ENCODE measurements at regions not wholly inside any gene's neighbourhood (a gene's known extent, or its start where the extent isn't known, plus 50 kb on each side); places are given as distances from the start of the nearest gene placed in this dataset.

DNA sequence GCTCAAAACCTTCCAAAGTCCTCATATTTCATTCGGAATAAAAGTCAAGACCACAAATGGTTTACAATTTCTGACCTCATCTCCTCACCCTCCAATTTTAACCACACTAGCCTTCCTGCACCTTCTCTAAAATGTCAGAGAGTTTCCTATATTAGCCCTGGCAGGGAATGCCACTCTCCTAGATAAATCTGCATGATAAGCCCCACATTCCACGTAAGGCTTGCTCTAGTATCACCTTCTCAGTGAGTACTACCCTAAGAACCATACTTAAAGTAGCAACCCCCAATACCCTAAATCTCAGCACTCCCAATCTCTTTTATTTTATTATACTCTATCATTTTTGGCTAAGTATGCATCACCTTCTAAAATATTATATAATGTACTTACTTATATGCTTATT is 100.5 kb upstream of the SLITRK5 start:
- TF ChIP-seq RAD21 (IDR thresholded peaks at IDR 0.05; ENCODE audit: low read depth), result no peak
- TF ChIP-seq, protein P1, sequence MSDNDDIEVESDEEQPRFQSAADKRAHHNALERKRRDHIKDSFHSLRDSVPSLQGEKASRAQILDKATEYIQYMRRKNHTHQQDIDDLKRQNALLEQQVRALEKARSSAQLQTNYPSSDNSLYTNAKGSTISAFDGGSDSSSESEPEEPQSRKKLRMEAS (IDR thresholded peaks at IDR 0.05), result no peak
- TF ChIP-seq EP300 (IDR thresholded peaks at IDR 0.05; ENCODE audit: borderline replicate concordance), result no peak
- no peak for TF ChIP-seq TEAD4 (IDR thresholded peaks at IDR 0.05)
- no peak for TF ChIP-seq REST (IDR thresholded peaks at IDR 0.05; ENCODE audit: low read depth)
- TF ChIP-seq YY1 (IDR thresholded peaks at IDR 0.05; ENCODE audit: low read depth), result no peak

Measured in Ishikawa (cell line).